Activated effector memory CD4-positive, alpha-beta T cell treated with anti-CD3 and anti-CD28 coated beads, Interleukin-2, amount 50 U/mL, for 16 hours (primary cell): ENCODE measurements at regions not wholly inside any gene's neighbourhood (a gene's known extent, or its start where the extent isn't known, plus 50 kb on each side); places are given as distances from the start of the nearest gene placed in this dataset.

Source experiments
- DNase-seq: peaks from one replicate; pipeline ENCODE4 v3.0.0-alpha.2; 2020

- no peak for DNase-seq
Measured at GRCh38 chrX:14476205-14476604, 53.1 kb upstream of the GLRA2 start.

DNA sequence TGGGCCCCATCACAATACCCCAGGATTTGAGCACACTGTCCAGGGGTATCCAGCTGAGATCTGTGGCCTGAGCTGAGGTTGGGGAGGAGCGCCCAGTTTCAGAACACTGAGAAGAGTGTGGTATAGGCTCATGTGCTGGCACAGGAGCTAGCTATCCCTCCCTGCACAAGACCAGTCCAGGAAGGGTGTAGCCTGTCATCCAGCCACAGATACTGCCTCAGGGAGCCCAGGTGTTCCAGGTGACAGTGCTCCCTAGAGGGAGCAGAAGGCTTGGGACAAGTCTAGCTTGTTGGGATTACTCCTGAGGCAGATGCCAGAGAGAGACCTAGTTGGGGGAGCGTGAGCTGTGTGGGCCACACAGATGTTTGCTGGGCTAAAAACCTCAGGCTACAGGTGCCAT lies 79.6 kb upstream of the GLRA2 start:
- DNase-seq, result no peak

DNA sequence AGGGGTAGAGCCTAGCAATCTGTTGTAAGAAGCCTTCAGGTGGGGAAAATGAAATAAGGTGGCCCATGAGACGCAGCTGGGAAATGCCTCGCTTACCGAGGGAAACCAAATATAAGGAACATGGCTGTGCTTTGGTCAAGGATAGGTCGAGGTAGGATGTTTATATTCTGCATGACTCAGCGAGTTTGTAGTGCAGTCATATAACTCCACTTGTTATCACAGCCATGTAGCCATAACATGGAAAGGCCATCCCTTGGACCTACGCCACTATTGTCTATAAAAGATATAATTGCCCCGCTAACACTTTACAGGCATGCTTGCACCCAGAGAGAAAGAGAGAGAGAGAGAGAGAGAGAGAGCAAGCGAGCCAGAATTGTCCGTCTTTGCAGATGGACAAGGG lies 80.9 kb upstream of the GLRA2 start:
- DNase-seq, result no peak

- DNase-seq, result no peak
Measured at GRCh38 chrX:14440106-14440505, 89.2 kb upstream of the GLRA2 start.

DNA sequence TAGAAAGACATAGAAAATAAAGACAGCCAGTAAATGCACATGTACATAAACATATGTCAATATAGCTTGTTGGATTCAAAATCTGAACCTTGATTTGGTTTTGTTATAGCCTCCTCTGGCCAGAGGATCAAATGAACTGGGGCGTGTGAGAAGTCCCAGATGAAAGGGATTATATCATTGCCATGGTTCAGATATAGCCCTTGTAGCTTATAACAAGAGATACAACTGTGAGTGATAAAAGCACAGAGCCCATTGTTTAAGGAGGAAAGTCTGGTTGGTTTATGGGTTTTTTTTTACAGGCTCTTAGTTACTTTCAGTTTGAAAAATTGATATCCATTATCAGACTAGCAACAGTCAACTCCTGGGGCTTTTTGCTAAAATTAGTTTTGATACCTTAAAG lies 101.7 kb upstream of the GLRA2 start:
- DNase-seq, result no peak

GRCh38 chrX:14420841-14421240 lies 108.5 kb upstream of the GLRA2 start:
- DNase-seq, result no peak

DNA sequence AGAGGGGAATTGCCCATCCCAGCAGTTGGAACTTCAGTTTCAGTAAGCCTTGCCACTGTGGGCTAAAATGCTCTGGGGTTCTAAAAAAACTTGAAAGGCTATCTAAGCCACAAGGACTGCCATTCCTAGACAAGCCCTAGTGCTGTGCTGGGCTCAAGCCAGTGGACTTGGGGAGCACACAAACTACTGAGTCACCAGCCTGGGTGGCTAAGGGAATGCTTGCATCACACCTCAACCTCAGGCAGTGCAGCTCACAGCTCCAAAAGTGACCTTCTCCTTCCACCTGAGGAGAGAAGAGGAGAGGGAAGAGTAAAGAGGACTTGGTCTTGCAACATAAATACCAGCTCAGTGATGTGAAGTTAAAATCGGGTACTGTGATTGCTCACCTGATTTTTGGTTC lies 116.7 kb upstream of the GLRA2 start:
- DNase-seq, result no peak

DNA sequence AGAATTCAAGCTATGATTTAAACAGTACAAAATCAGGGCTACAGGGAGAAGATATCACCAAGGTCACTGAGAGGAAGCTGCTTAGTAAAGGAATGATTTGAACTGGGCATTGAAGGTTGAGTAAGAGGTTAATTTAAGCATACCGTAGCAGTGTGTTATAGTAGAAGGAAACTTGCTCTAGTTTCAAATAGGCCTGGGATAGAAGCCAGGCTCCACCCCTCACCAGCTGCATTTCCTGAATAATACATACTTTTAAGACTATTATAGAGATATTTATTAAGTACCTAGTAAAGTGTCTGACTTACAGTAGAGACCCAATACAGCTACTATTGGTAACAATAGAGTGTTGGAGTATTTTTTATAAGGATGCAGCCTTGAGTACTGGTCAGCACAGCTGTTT lies 118.0 kb upstream of the GLRA2 start:
- no peak for DNase-seq

- no peak for DNase-seq
Measured at GRCh38 chrX:14409341-14409740, 120.0 kb upstream of the GLRA2 start.

DNA sequence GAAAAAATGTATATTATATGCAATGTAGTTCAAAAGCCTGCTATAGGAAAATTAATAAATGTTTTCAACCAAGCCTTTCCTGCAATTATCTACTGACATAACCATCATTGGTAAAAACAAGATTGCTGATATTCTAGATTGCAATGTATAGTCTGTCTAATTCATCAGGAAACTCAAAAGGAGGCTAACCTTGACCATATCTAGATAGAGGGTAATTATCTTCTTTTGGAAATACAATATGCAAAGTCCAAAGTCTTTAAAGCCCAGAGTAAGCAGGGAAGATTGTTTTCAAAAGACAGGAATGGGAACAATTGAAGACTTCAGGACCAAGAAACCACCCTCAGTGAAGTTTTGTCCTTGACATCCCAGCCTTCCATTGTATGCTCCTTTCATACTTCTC lies 123.1 kb upstream of the GLRA2 start:
- DNase-seq, result no peak

DNA sequence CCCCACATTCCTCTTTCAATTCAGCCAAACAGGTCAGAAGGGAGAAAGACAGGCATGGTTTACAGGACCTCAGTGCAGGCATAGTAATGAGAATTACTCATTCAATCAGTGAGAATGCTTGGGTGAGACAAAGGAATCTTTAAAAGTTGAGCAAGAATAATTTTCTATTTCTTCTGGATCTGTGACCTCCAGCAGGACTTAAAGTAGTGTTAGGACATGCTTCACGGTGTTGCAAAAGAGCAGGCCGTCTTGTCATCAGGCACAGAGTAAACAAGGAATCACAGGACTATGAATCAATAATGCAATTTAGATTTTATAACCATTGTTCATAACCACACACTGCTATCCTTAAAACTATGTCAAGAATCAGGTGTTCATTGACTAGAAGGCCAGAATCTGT lies 130.6 kb upstream of the GLRA2 start:
- DNase-seq, result no peak

DNA sequence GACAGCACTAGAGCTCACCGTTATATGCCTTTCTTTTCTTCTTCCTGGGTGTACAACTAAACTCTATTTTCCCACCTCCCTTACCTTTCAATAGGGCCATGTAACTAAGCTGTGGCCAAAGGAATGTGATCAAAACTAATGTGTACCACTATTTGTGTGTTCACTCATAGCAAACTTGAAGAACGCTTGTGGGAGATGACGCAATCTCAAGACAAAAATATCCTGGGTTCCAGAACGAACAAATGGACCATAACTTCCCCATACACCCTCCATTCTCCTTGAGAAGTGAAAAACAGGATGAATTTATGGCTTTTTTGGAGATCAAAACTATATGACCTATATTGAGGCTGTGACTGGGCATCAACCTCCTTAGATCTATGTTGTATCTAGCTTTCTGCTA lies 139.7 kb upstream of the GLRA2 start:
- DNase-seq, result no peak

GRCh38 chrX:14386981-14387380 lies 142.4 kb upstream of the GLRA2 start:
- no peak for DNase-seq

GRCh38 chrX:14380044-14380443 lies 149.3 kb upstream of the GLRA2 start:
- DNase-seq, result no peak

GRCh38 chrX:14377427-14377826 lies 151.9 kb upstream of the GLRA2 start:
- DNase-seq, result no peak

DNA sequence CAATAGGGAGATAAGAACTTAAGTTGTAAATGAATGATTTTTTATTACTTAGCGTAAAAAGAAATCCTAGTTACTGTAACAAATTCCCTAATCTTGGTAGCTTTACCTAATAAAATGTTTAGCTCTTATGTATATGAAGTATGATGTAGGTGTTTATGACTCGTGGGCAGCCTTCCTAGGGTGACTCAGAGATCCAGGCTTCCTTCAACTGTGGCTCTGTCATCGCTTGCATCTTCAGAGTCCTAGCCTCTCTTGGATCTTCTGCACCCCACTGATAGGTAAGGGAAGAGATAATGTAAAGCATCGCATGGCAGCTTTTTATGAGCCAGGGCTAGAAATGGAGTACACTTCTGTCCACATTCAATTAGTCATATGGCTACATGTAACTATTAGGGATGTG lies 165.6 kb upstream of the GLRA2 start:
- no peak for DNase-seq

- DNase-seq, result no peak
Measured at GRCh38 chrX:14362721-14363120, 166.6 kb upstream of the GLRA2 start.

GRCh38 chrX:14361435-14361834 lies 167.9 kb upstream of the GLRA2 start:
- no peak for DNase-seq

- no peak for DNase-seq
Measured at GRCh38 chrX:14359727-14360126, 169.6 kb upstream of the GLRA2 start.

DNA sequence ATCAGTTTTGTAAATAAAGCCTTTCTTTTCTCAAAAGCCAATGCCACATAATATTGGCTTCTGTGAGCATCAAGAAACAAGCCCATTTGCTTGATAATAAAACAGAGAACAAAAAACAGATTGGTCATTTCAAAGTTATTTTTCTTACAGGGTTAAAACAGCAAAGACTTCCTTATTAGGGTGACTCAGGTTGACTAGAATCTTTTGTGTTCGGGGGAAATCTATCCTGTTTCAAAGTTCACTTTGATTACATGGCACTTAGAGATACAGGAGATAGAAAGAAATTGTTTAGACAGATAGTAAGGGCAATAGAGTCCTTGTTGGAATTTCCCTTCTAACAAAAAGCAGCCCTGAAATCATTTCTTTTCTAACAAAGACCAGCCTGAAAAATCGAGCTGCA lies 170.0 kb upstream of the GLRA2 start:
- DNase-seq, result no peak

DNA sequence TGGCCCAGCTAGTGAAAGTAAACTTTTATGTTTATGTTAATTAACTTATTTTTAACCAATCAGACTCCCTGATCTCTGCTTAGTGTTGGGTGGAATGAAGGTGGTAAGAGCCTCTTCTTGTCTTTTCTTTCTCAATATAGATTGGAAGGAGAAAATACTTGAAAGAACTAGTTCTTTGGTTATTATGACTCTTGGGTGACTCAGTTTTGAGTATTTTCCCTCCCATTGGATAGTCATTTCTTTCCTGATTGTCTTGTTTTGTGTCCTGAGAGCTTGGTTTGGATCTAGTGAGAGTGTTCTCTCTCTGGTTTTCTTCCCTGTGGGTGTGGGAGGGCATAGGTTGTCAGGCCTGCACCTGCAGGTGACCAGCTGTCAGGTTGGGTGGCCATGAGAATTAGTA lies 172.0 kb upstream of the GLRA2 start:
- DNase-seq, result no peak

- DNase-seq, result no peak
Measured at GRCh38 chrX:14356401-14356800, 172.9 kb upstream of the GLRA2 start.

DNA sequence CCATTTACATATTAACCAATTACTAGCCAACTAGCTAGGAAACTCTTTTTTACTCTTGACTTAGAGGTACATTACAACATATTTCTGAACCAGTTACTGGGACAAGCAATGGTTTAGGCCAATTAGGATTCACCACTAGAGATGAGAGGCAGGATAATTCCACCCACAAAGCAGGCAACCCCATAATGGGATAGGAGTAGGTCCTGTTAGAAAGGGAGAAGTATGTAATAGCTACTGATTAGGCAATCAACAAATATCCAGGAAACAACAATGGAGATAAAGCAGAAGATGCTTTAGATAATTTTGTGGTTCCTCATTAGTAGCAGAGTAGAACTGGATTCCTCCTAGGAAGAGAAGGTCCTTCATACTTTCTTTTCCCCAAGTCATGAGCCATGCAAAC lies 173.8 kb upstream of the GLRA2 start:
- DNase-seq, result no peak

DNA sequence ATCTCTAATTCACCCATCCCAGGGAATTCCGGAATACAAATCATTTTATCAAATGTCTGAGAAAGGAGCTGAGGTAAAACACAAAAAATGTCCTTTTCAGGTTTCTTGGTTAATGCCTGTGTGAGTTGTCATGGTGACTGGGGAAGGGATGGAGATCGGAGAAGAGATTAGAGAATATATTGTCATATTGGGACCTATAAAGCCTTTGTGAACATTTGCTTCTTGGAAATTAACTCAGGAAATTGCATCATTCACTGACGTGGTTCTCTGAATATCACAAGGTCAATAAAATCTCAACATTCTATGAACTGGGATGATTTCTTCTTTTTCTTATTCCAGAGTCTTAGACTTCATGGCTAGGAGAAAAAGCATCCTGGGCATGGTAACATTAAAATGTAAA lies 174.8 kb upstream of the GLRA2 start:
- DNase-seq, result no peak

- no peak for DNase-seq
Measured at GRCh38 chrX:14352511-14352910, 176.8 kb upstream of the GLRA2 start.

GRCh38 chrX:14351611-14352303 lies 177.6 kb upstream of the GLRA2 start:
- DNase-seq, result no peak
